NT2/D1 (cell line): ENCODE measurements at regions not wholly inside any gene's neighbourhood (a gene's known extent, or its start where the extent isn't known, plus 50 kb on each side); places are given as distances from the start of the nearest gene placed in this dataset.

Experiments
- DNase-seq: peaks from one replicate; pipeline ENCODE4 v3.0.0-alpha.2; 2011; ENCODE audit warnings: low read depth, low spot score
- H3K27me3 ChIP-seq: 2 replicates; pipeline ENCODE4 v1.6.0; 2011; ENCODE audit warnings: mild to moderate bottlenecking; ENCODE audit not compliant: insufficient read length, insufficient read depth
- H3K36me3 ChIP-seq: 2 replicates; pipeline ENCODE4 v1.6.1; 2011; ENCODE audit warnings: mild to moderate bottlenecking, low read length, mixed read lengths; ENCODE audit not compliant: insufficient read depth, insufficient read length
- H3K4me1 ChIP-seq: 2 replicates; pipeline ENCODE4 v1.5.1; 2011; ENCODE audit not compliant: insufficient read depth, insufficient read length
- H3K4me3 ChIP-seq: 2 replicates; pipeline ENCODE4 v1.5.1; 2011; ENCODE audit warnings: low read depth; ENCODE audit not compliant: insufficient read length
- H3K9ac ChIP-seq: 2 replicates; pipeline ENCODE4 v1.6.0; 2011; ENCODE audit warnings: low read depth; ENCODE audit not compliant: insufficient read length
- H3K9me3 ChIP-seq: 2 replicates; pipeline ENCODE4 v1.5.1; 2011; ENCODE audit warnings: mild to moderate bottlenecking, low read length; ENCODE audit not compliant: insufficient read depth
- SUZ12 ChIP-seq: IDR thresholded peaks from 2 replicates; pipeline ENCODE4 v1.6.1; 2011; ENCODE audit not compliant: insufficient read length, insufficient read depth; ENCODE audit errors: extremely low read depth
- YY1 ChIP-seq: IDR thresholded peaks from 2 replicates; pipeline ENCODE4 v1.6.1; 2011; ENCODE audit not compliant: insufficient read length, insufficient read depth
- ZNF274 ChIP-seq: IDR thresholded peaks from 2 replicates; pipeline ENCODE4 v1.6.1; 2011; ENCODE audit warnings: mild to moderate bottlenecking, low read depth, low read length

- no peak for DNase-seq
- Histone ChIP-seq H3K9ac (no peak overlapping the region), H3K27me3 (no peaks in the 10 kb centered on the region), H3K4me1 (peaks cover 5% of the 10 kb centered on the region), H3K36me3 (no peaks in the 10 kb centered on the region), H3K4me3 (no peak overlapping the region), H3K9me3 (no peaks in the 10 kb centered on the region)
- TF ChIP-seq YY1 (no peak), ZNF274 (no peak), SUZ12 (no peak)
Observed at GRCh38 chr7:50956522-50957155, 173.9 kb upstream of the GRB10 start.

GRCh38 chr7:50954716-50955115 is 172.0 kb upstream of the GRB10 start:
- Histone ChIP-seq H3K36me3 (no peaks in the 10 kb centered on the region), H3K27me3 (no peaks in the 10 kb centered on the region), H3K9ac (no peak overlapping the region), H3K4me3 (no peak overlapping the region), H3K4me1 (no peaks in the 10 kb centered on the region), H3K9me3 (no peaks in the 10 kb centered on the region)
- TF ChIP-seq YY1 (no peak), SUZ12 (no peak), ZNF274 (no peak)
- no peak for DNase-seq

GRCh38 chr7:50954245-50954644 is 171.5 kb upstream of the GRB10 start:
- H3K4me3 ChIP-seq: no peak overlapping the region
- no peaks in the 10 kb centered on the region for H3K27me3 ChIP-seq
- TF ChIP-seq ZNF274 (no peak), YY1 (no peak), SUZ12 (no peak)
- H3K36me3 ChIP-seq: no peaks in the 10 kb centered on the region
- H3K4me1 ChIP-seq: no peaks in the 10 kb centered on the region
- H3K9me3 ChIP-seq: no peaks in the 10 kb centered on the region
- no peak overlapping the region for H3K9ac ChIP-seq
- no peak for DNase-seq

GRCh38 chr7:50953820-50954219 is 171.1 kb upstream of the GRB10 start:
- no peaks in the 10 kb centered on the region for H3K9me3 ChIP-seq
- H3K9ac ChIP-seq: no peak overlapping the region
- TF ChIP-seq YY1 (no peak), SUZ12 (no peak), ZNF274 (no peak)
- no peaks in the 10 kb centered on the region for H3K4me1 ChIP-seq
- no peak for DNase-seq
- H3K36me3 ChIP-seq: no peaks in the 10 kb centered on the region
- H3K4me3 ChIP-seq: no peak overlapping the region
- no peaks in the 10 kb centered on the region for H3K27me3 ChIP-seq

- Histone ChIP-seq H3K36me3 (no peaks in the 10 kb centered on the region), H3K27me3 (no peaks in the 10 kb centered on the region), H3K9ac (no peak overlapping the region), H3K4me3 (no peak overlapping the region), H3K9me3 (no peaks in the 10 kb centered on the region), H3K4me1 (no peaks in the 10 kb centered on the region)
- no peak for DNase-seq
- TF ChIP-seq ZNF274: no peak
- TF ChIP-seq YY1: no peak
Observed at GRCh38 chr7:50953303-50953702, 170.6 kb upstream of the GRB10 start.

GRCh38 chr7:50952544-50952943 is 169.8 kb upstream of the GRB10 start:
- Histone ChIP-seq H3K36me3 (no peaks in the 10 kb centered on the region), H3K9me3 (no peaks in the 10 kb centered on the region), H3K27me3 (no peaks in the 10 kb centered on the region), H3K4me3 (no peak overlapping the region), H3K9ac (no peak overlapping the region), H3K4me1 (no peaks in the 10 kb centered on the region)
- no peak for DNase-seq
- no peak for TF ChIP-seq ZNF274
- TF ChIP-seq YY1: no peak
- TF ChIP-seq SUZ12: no peak

- Histone ChIP-seq H3K36me3 (no peaks in the 10 kb centered on the region), H3K9ac (no peak overlapping the region), H3K4me3 (no peak overlapping the region), H3K4me1 (no peaks in the 10 kb centered on the region), H3K9me3 (no peaks in the 10 kb centered on the region), H3K27me3 (no peaks in the 10 kb centered on the region)
- no peak for DNase-seq
- TF ChIP-seq YY1 (no peak), SUZ12 (no peak), ZNF274 (no peak)
Observed at GRCh38 chr7:50952120-50952519, 169.4 kb upstream of the GRB10 start.
